Breast epithelium (tissue), 3 donors: ENCODE measurements at regions not wholly inside any gene's neighbourhood (a gene's known extent, or its start where the extent isn't known, plus 50 kb on each side); places are given as distances from the start of the nearest gene placed in this dataset.

ENCODE experiments used
- POLR2A ChIP-seq: fragments of 450-650 bp; IDR thresholded peaks from one replicate; pipeline ENCODE4 v1.6.1; 2016; ENCODE audit warnings: antibody characterized with exemption, mild to moderate bottlenecking, moderate library complexity
- POLR2AphosphoS5 ChIP-seq, 3 donors: sonication (generic); formaldehyde crosslinking; IDR thresholded peaks; one replicate each; pipeline ENCODE4 v1.6.1; 2017; ENCODE audit warnings: antibody characterized with exemption in 3 of 3
- TF ChIP-seq, protein P1 (sequence below), 3 donors: fragments of 450-650 bp; IDR thresholded peaks; one replicate each; pipeline ENCODE4 v1.5.1; 2016 to 2017; ENCODE audit warnings: antibody characterized with exemption in 3 of 3, mild to moderate bottlenecking in 3 of 3, moderate library complexity in 3 of 3

GRCh38 chr7:70986297-70986696, 145.6 kb upstream of the GALNT17 start:
- TF ChIP-seq, protein P1, sequence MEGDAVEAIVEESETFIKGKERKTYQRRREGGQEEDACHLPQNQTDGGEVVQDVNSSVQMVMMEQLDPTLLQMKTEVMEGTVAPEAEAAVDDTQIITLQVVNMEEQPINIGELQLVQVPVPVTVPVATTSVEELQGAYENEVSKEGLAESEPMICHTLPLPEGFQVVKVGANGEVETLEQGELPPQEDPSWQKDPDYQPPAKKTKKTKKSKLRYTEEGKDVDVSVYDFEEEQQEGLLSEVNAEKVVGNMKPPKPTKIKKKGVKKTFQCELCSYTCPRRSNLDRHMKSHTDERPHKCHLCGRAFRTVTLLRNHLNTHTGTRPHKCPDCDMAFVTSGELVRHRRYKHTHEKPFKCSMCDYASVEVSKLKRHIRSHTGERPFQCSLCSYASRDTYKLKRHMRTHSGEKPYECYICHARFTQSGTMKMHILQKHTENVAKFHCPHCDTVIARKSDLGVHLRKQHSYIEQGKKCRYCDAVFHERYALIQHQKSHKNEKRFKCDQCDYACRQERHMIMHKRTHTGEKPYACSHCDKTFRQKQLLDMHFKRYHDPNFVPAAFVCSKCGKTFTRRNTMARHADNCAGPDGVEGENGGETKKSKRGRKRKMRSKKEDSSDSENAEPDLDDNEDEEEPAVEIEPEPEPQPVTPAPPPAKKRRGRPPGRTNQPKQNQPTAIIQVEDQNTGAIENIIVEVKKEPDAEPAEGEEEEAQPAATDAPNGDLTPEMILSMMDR (IDR thresholded peaks at IDR 0.05): no peak
- no peak for TF ChIP-seq POLR2A
- TF ChIP-seq POLR2AphosphoS5 (IDR thresholded peaks at IDR 0.05): no peak
